H1 (cell line): ENCODE measurements at regions not wholly inside any gene's neighbourhood (a gene's known extent, or its start where the extent isn't known, plus 50 kb on each side); places are given as distances from the start of the nearest gene placed in this dataset.
A peak's percentile ranks its signal among the peaks of the same experiment; 100 is the strongest.

Experiments used
- CTCF ChIA-PET: fragments of 300-600 bp; sonication (Branson Sonifier 250); formaldehyde crosslinking; loops from one replicate; lab custom pipeline; 2021; ENCODE audit not compliant: partially characterized antibody; lab: Charles Lee
- POLR2A ChIA-PET: fragments of 300-600 bp; sonication (Branson Sonifier 250); formaldehyde crosslinking; loops from one replicate; lab custom pipeline; 2021; ENCODE audit warnings: inconsistent platforms; ENCODE audit not compliant: partially characterized antibody; lab: Charles Lee
- DNase-seq, 2 experiments: peaks; one replicate each; pipeline versions ENCODE4 v3.0.0 to v3.0.0-alpha.2; 2010 to 2022; ENCODE audit warnings: low spot score in 2 of 2, low read depth in 1 of 2, mixed read lengths in 1 of 2
- FAIRE-seq: peaks from 2 replicates; lab custom pipeline; 2011; peaks lifted over from hg19 to GRCh38; lab: Jason Lieb, UNC
- H2AFZ ChIP-seq: 2 replicates; pipeline ENCODE4 v1.8.1; 2012; ENCODE audit warnings: low read length, inconsistent platforms
- H2AK5ac ChIP-seq: 2 replicates; pipeline ENCODE4 v1.6.1; 2013; ENCODE audit warnings: low read depth, low read length
- H2BK120ac ChIP-seq: replicated peaks from 2 replicates; pipeline ENCODE3; 2013; ENCODE audit warnings: low read depth, low read length, inconsistent platforms
- H2BK12ac ChIP-seq: 2 replicates; pipeline ENCODE4 v1.6.1; 2013; ENCODE audit warnings: low read depth, low read length
- H2BK15ac ChIP-seq: 2 replicates; pipeline ENCODE4 v1.6.1; 2013; ENCODE audit warnings: low read length
- H2BK20ac ChIP-seq: 2 replicates; pipeline ENCODE4 v1.6.1; 2013; ENCODE audit warnings: low read length
- H2BK5ac ChIP-seq: 2 replicates; pipeline ENCODE4 v1.6.1; 2013; ENCODE audit warnings: low read depth, low read length
- H3K14ac ChIP-seq: 2 replicates; pipeline ENCODE4 v1.6.1; 2013; ENCODE audit warnings: inconsistent platforms; ENCODE audit not compliant: insufficient read length
- H3K18ac ChIP-seq: 2 replicates; pipeline ENCODE4 v1.6.1; 2013; ENCODE audit warnings: low read length; ENCODE audit errors: extremely low read depth
- H3K23ac ChIP-seq: 2 replicates; pipeline ENCODE4 v1.6.1; 2013; ENCODE audit warnings: inconsistent platforms; ENCODE audit not compliant: insufficient read length
- H3K23me2 ChIP-seq: 2 replicates; pipeline ENCODE4 v1.6.1; 2013; ENCODE audit warnings: low read depth, low read length
- H3K27ac ChIP-seq: 2 replicates; pipeline ENCODE4 v1.6.1; 2011; ENCODE audit warnings: low read depth, low read length, inconsistent platforms
- H3K27me3 ChIP-seq, 4 experiments: replicated peaks in 1 of 4; 1 replicate in 1 of 4; 2 replicates in 3 of 4; pipeline versions ENCODE4 v1.6.1 to v1.8.1; 2011 to 2013; ENCODE audit warnings: low read length in 3 of 4, mild to moderate bottlenecking in 3 of 4, inconsistent platforms in 2 of 4, mixed read lengths in 2 of 4, moderate library complexity in 1 of 4; ENCODE audit not compliant: control insufficient read depth in 3 of 4, insufficient read depth in 3 of 4; ENCODE audit errors: extremely low read depth in 1 of 4
- H3K36me3 ChIP-seq, 4 experiments: 2 replicates each; pipeline versions ENCODE4 v1.6.1 to v1.8.1; 2011 to 2013; ENCODE audit warnings: mild to moderate bottlenecking in 4 of 4, low read length in 3 of 4, moderate library complexity in 2 of 4, control low read depth in 1 of 4, inconsistent platforms in 1 of 4; ENCODE audit not compliant: insufficient read depth in 4 of 4, control insufficient read depth in 2 of 4
- H3K4ac ChIP-seq: replicated peaks from 2 replicates; pipeline ENCODE3; 2013; ENCODE audit warnings: low read length, low read depth, mixed read lengths, inconsistent platforms; ENCODE audit not compliant: insufficient read length
- H3K4me1 ChIP-seq, 4 experiments: replicated peaks in 1 of 4; 1 replicate in 1 of 4; 2 replicates in 3 of 4; pipeline versions ENCODE4 v1.6.1 to v1.8.1; 2011 to 2013; ENCODE audit warnings: low read length in 3 of 4, inconsistent platforms in 2 of 4, mixed read lengths in 1 of 4; ENCODE audit not compliant: insufficient read depth in 4 of 4, control insufficient read depth in 3 of 4
- H3K4me2 ChIP-seq, 2 experiments: 2 replicates each; pipeline versions ENCODE4 v1.6.1 to v1.8.1; 2011 to 2013; ENCODE audit warnings: low read depth in 2 of 2, low read length in 2 of 2, control low read depth in 1 of 2, inconsistent platforms in 1 of 2, mild to moderate bottlenecking in 1 of 2; ENCODE audit not compliant: insufficient read depth in 1 of 2
- H3K4me3 ChIP-seq, 4 experiments: fragments of 200-600, 300-600 bp in 1 of 4; sonication (generic), shearing (Covaris generic), sonication (Bioruptor Twin) in 1 of 4; 2 replicates each; pipeline versions ENCODE4 v1.5.1 to v1.8.1; 2011 to 2016; ENCODE audit warnings: low read length in 4 of 4, low read depth in 3 of 4, control low read depth in 2 of 4, inconsistent platforms in 2 of 4, mild to moderate bottlenecking in 2 of 4, mixed read lengths in 1 of 4, moderate library complexity in 1 of 4; ENCODE audit not compliant: insufficient read depth in 2 of 4; ENCODE audit errors: extremely low read depth in 1 of 4
- H3K56ac ChIP-seq: replicated peaks from 2 replicates; pipeline ENCODE3; 2013; ENCODE audit warnings: low read depth, mild to moderate bottlenecking, mixed read lengths, low read length, inconsistent platforms; ENCODE audit not compliant: insufficient read length
- H3K79me1 ChIP-seq: 2 replicates; pipeline ENCODE4 v1.6.1; 2013; ENCODE audit warnings: low read depth, low read length, control low read depth
- H3K79me2 ChIP-seq, 2 experiments: 2 replicates each; pipeline versions ENCODE4 v1.6.1 to v1.8.1; 2012 to 2013; ENCODE audit warnings: low read length in 2 of 2, mild to moderate bottlenecking in 2 of 2, inconsistent platforms in 1 of 2; ENCODE audit not compliant: insufficient read depth in 2 of 2, control insufficient read depth in 1 of 2
- H3K9ac ChIP-seq, 4 experiments: replicated peaks in 1 of 4; 1 replicate in 1 of 4; 2 replicates in 3 of 4; pipeline versions ENCODE4 v1.6.1 to v1.8.1; 2011 to 2013; ENCODE audit warnings: low read depth in 3 of 4, low read length in 3 of 4, control low read depth in 2 of 4, mild to moderate bottlenecking in 2 of 4, moderate library complexity in 2 of 4, inconsistent platforms in 1 of 4; ENCODE audit errors: extremely low read depth in 1 of 4
- H3K9me3 ChIP-seq, 2 experiments: 2 replicates each; pipeline versions ENCODE4 v1.6.1 to v1.8.1; 2012 to 2013; ENCODE audit warnings: mild to moderate bottlenecking in 2 of 2, moderate library complexity in 2 of 2, control low read depth in 1 of 2, inconsistent platforms in 1 of 2, low read depth in 1 of 2, low read length in 1 of 2, mixed read lengths in 1 of 2; ENCODE audit not compliant: insufficient read depth in 2 of 2
- H4K20me1 ChIP-seq, 2 experiments: replicated peaks in 1 of 2; 2 replicates each; pipeline versions ENCODE3 to v1.8.1; 2011 to 2013; ENCODE audit warnings: inconsistent platforms in 2 of 2, low read length in 2 of 2, mild to moderate bottlenecking in 1 of 2; ENCODE audit not compliant: insufficient read depth in 2 of 2, control insufficient read depth in 1 of 2
- H4K5ac ChIP-seq: 2 replicates; pipeline ENCODE4 v1.6.1; 2013; ENCODE audit warnings: low read length, low read depth, mixed read lengths, inconsistent platforms; ENCODE audit not compliant: insufficient read length
- H4K8ac ChIP-seq: 2 replicates; pipeline ENCODE4 v1.8.0; 2013; ENCODE audit warnings: mild to moderate bottlenecking, moderate library complexity, low read length, inconsistent platforms; ENCODE audit not compliant: insufficient read depth; ENCODE audit errors: extremely low read depth
- H4K91ac ChIP-seq: replicated peaks from 2 replicates; pipeline ENCODE3; 2013; ENCODE audit warnings: low read length, mixed read lengths, inconsistent platforms; ENCODE audit not compliant: insufficient read length
- CBX5 ChIP-seq: fragments of 300-800, 300-1000 bp; sonication (generic); IDR thresholded peaks from 2 replicates; pipeline ENCODE4 v1.7.1; 2016; ENCODE audit warnings: antibody characterized with exemption, low read length, low read depth
- CREB1 ChIP-seq: IDR thresholded peaks from 2 replicates; pipeline ENCODE4 v1.6.1; 2012; ENCODE audit warnings: inconsistent platforms
- CTBP2 ChIP-seq: IDR thresholded peaks from 2 replicates; pipeline ENCODE4 v1.7.0; 2011; ENCODE audit warnings: borderline replicate concordance, mild to moderate bottlenecking, moderate library complexity, mixed read lengths, low read length; ENCODE audit not compliant: insufficient read depth, insufficient read length
- JUN ChIP-seq: IDR thresholded peaks from 2 replicates; pipeline ENCODE4 v1.6.1; 2011; ENCODE audit warnings: low read depth, mild to moderate bottlenecking, improper control_type of control experiment, low read length
- JUND ChIP-seq: IDR thresholded peaks from 2 replicates; pipeline ENCODE4 v1.6.1; 2011; ENCODE audit warnings: mild to moderate bottlenecking, improper control_type of control experiment, low read length
- MAX ChIP-seq: IDR thresholded peaks from 2 replicates; pipeline ENCODE4 v1.6.1; 2012; ENCODE audit warnings: inconsistent platforms
- POU5F1 ChIP-seq: IDR thresholded peaks from 2 replicates; pipeline ENCODE4 v1.6.1; 2011; ENCODE audit warnings: low read depth, mild to moderate bottlenecking, low read length, moderate library complexity
- SP4 ChIP-seq: IDR thresholded peaks from 2 replicates; pipeline ENCODE4 v1.6.1; 2012; ENCODE audit warnings: low read length, inconsistent platforms
- TAF1 ChIP-seq: IDR thresholded peaks from 2 replicates; pipeline ENCODE4 v1.6.1; 2011; ENCODE audit warnings: mild to moderate bottlenecking, low read depth, low read length
- ZNF274 ChIP-seq: IDR thresholded peaks from 2 replicates; pipeline ENCODE4 v1.7.0; 2012; ENCODE audit warnings: low read length, borderline replicate concordance; ENCODE audit errors: extremely low read depth
- WGBS, 2 experiments: shearing (Covaris generic) in 1 of 2; methylation state at CpG; one replicate each; pipeline versions ENCODE4 v1.1.6 to v1.1.7; 2013 to 2015; ENCODE audit warnings: low lambda C conversion rate in 2 of 2, mixed read lengths in 2 of 2, inconsistent platforms in 1 of 2, low coverage in 1 of 2, missing lambda C conversion rate in 1 of 2; ENCODE audit not compliant: insufficient replicate concordance in 2 of 2, insufficient coverage in 1 of 2, insufficient read length in 1 of 2; ENCODE audit errors: extremely low coverage in 1 of 2, missing lambda C conversion rate in 1 of 2; 5-methylcytosine and 5-hydroxymethylcytosine counted together
- TF ChIP-seq, protein P1 (sequence below), 3 experiments: IDR thresholded peaks; 1 replicate in 2 of 3; 2 replicates in 1 of 3; pipeline versions ENCODE4 v1.5.1 to v1.6.1; 2011; ENCODE audit warnings: low read length in 3 of 3, mild to moderate bottlenecking in 3 of 3, inconsistent platforms in 2 of 3, low read depth in 1 of 3, moderate library complexity in 1 of 3; ENCODE audit not compliant: insufficient read depth in 1 of 3; ENCODE audit errors: control extremely low read depth in 1 of 3

- H3K9me3 ChIP-seq: no peaks in the 10 kb centered on the region
- 93% methylated on average over 4 of the region's 4 CpGs; no CpG with 5 or more reads in 1 of the 2 experiments for WGBS, 2 experiments
- H3K27me3 ChIP-seq: no peaks in the 10 kb centered on the region
- no peak overlapping the region for H4K8ac ChIP-seq
- no peak overlapping the region for H4K5ac ChIP-seq
- H4K20me1 ChIP-seq: no peaks in the 10 kb centered on the region
- no peak for DNase-seq
- peak overlapping the region; percentile 13; the same call in 1 of the 2 replicates for H3K18ac ChIP-seq
- no peak overlapping the region for H2AK5ac ChIP-seq
- H2BK5ac ChIP-seq: no peak overlapping the region; the same call in 1 of the 2 replicates
- peaks cover 0 to 4% (median 0%) of the 10 kb centered on the region in 4 experiments; a peak in 1 of 7 replicates for H3K4me1 ChIP-seq
- H2BK15ac ChIP-seq: no peak overlapping the region
- H3K79me1 ChIP-seq: no peaks in the 10 kb centered on the region; the same call in 1 of the 2 replicates
- no peak overlapping the region for H3K23ac ChIP-seq
- no peak overlapping the region for H2AFZ ChIP-seq
- H3K9ac ChIP-seq: no peak overlapping the region
- POLR2A ChIA-PET: interaction anchor here (1.0 to 1.4 kb wide), 2 partner anchors 22 to 44 kb away, joined by 3 read pairs; no protein-coding TSS in a partner anchor
- H3K36me3 ChIP-seq: no peaks in the 10 kb centered on the region
- H3K14ac ChIP-seq: no peak overlapping the region
- H3K4me2 ChIP-seq: no peak overlapping the region
- no peak overlapping the region for H4K91ac ChIP-seq
- no peak overlapping the region for H2BK120ac ChIP-seq
- H3K56ac ChIP-seq: no peak overlapping the region
- no peak overlapping the region for H2BK12ac ChIP-seq
- no peak overlapping the region for H3K4ac ChIP-seq
- no peak overlapping the region for H3K27ac ChIP-seq
- H3K23me2 ChIP-seq: no peaks in the 10 kb centered on the region
- CTCF ChIA-PET: interaction anchor here (0.6 to 2.1 kb wide), 6 partner anchors 11 to 394 kb away, joined by 3 to 8 read pairs (median 4); no protein-coding TSS in a partner anchor
- H3K4me3 ChIP-seq: no peak overlapping the region
- no peak for FAIRE-seq
- H3K79me2 ChIP-seq: no peaks in the 10 kb centered on the region
- TF ChIP-seq MAX: no peak
- TF ChIP-seq POU5F1: no peak
- no peak for TF ChIP-seq TAF1
- no peak for TF ChIP-seq SP4
- TF ChIP-seq JUN: no peak
- TF ChIP-seq CREB1: no peak
- no peak for TF ChIP-seq JUND
- no peak for TF ChIP-seq CBX5
- TF ChIP-seq, protein P1, sequence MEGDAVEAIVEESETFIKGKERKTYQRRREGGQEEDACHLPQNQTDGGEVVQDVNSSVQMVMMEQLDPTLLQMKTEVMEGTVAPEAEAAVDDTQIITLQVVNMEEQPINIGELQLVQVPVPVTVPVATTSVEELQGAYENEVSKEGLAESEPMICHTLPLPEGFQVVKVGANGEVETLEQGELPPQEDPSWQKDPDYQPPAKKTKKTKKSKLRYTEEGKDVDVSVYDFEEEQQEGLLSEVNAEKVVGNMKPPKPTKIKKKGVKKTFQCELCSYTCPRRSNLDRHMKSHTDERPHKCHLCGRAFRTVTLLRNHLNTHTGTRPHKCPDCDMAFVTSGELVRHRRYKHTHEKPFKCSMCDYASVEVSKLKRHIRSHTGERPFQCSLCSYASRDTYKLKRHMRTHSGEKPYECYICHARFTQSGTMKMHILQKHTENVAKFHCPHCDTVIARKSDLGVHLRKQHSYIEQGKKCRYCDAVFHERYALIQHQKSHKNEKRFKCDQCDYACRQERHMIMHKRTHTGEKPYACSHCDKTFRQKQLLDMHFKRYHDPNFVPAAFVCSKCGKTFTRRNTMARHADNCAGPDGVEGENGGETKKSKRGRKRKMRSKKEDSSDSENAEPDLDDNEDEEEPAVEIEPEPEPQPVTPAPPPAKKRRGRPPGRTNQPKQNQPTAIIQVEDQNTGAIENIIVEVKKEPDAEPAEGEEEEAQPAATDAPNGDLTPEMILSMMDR (IDR thresholded peaks at IDR 0.05; ENCODE audit: control extremely low read depth in 1 of 3, insufficient read depth in 1 of 3, low read depth in 1 of 3, low read length in 3 of 3): no peak
- TF ChIP-seq CTBP2: no peak
- no peak for TF ChIP-seq ZNF274
- H2BK20ac ChIP-seq: no peak overlapping the region
These were observed 64.8 kb upstream of the DOCK9 start for GRCh38 chr13:99042521-99043250.
